HCT116 (cell line): ENCODE measurements at regions not wholly inside any gene's neighbourhood (a gene's known extent, or its start where the extent isn't known, plus 50 kb on each side); places are given as distances from the start of the nearest gene placed in this dataset.

Experiments
- ATAC-seq: fragments of 200-7000 bp; cut with Tn5 transposase; 2 replicates; pipeline ENCODE4 v1.9.1; 2020; ENCODE audit warnings: mild to moderate bottlenecking, moderate library complexity
- BruUV-seq: library from RNA; stranded (reverse); fragments of 400-500 nt; replicated peaks from 2 replicates; lab custom pipeline; 2021; lab: Mats Ljungman, UMichigan
- CTCF ChIA-PET: fragments of 300-600 bp; sonication (Branson Sonifier 250); formaldehyde crosslinking; loops from one replicate; lab custom pipeline; 2021; ENCODE audit warnings: antibody characterized with exemption; lab: Charles Lee
- POLR2A ChIA-PET: fragments of 300-600, 350-600 bp; sonication (Branson Sonifier 250); formaldehyde crosslinking; loops from one replicate; lab custom pipeline; 2021; ENCODE audit warnings: antibody characterized with exemption; lab: Charles Lee
- RAD21 ChIA-PET, 2 experiments: fragments of 300-600 bp; sonication (Branson Sonifier 250); formaldehyde crosslinking; loops; one replicate each; lab custom pipeline; 2023; ENCODE audit warnings: low total read pairs in 2 of 2; ENCODE audit not compliant: uncharacterized antibody in 2 of 2, unreplicated experiment in 2 of 2, low non-redundant PET in 1 of 2; lab: Charles Lee
- DNase-seq: peaks from one replicate; pipeline ENCODE4 v3.0.0-alpha.2; 2010; ENCODE audit warnings: low read depth, low spot score
- H2AFZ ChIP-seq: fragments of 200-600 bp; shearing (Covaris generic), sonication (generic); 2 replicates; pipeline ENCODE4 v1.6.1; 2017; ENCODE audit warnings: low read depth, mixed run types, mixed read lengths, antibody characterized with exemption, low read length; ENCODE audit not compliant: poor library complexity, severe bottlenecking
- H3K27ac ChIP-seq: 2 replicates; pipeline ENCODE4 v1.5.1; 2012; ENCODE audit warnings: low read depth, low read length
- H3K27me3 ChIP-seq: fragments of 200-600 bp; sonication (generic); 2 replicates; pipeline ENCODE4 v1.6.1; 2016; ENCODE audit warnings: mixed run types, low read length, mixed read lengths; ENCODE audit not compliant: insufficient read depth
- H3K36me3 ChIP-seq, 2 experiments: fragments of 200-500 bp in 1 of 2; fragments of 200-600 bp in 1 of 2; sonication (Bioruptor generic) in 1 of 2; sonication (generic) in 1 of 2; 2 replicates each; pipeline versions ENCODE4 v1.5.1 to v1.6.1; 2014 to 2016; ENCODE audit warnings: low read length in 2 of 2, inconsistent platforms in 1 of 2, mixed read lengths in 1 of 2, mixed run types in 1 of 2; ENCODE audit not compliant: insufficient read depth in 2 of 2, control insufficient read depth in 1 of 2
- H3K4me1 ChIP-seq, 2 experiments: fragments of 200-600 bp in 1 of 2; sonication (generic) in 1 of 2; 2 replicates each; pipeline versions ENCODE4 v1.5.1 to v1.6.1; 2012 to 2017; ENCODE audit warnings: low read length in 2 of 2, inconsistent platforms in 1 of 2, mild to moderate bottlenecking in 1 of 2, mixed read lengths in 1 of 2, mixed run types in 1 of 2, moderate library complexity in 1 of 2; ENCODE audit not compliant: insufficient read depth in 2 of 2, control insufficient read depth in 1 of 2
- H3K4me2 ChIP-seq: fragments of 200-600 bp; sonication (generic); 2 replicates; pipeline ENCODE4 v1.6.1; 2017; ENCODE audit warnings: mixed run types, low read length, mixed read lengths
- H3K4me3 ChIP-seq, 2 experiments: fragments of 200-600 bp in 1 of 2; sonication (generic) in 1 of 2; replicated peaks in 1 of 2; 2 replicates each; pipeline ENCODE4 v1.5.1; 2011 to 2016; ENCODE audit warnings: low read length in 2 of 2, control low read depth in 1 of 2, low read depth in 1 of 2, mild to moderate bottlenecking in 1 of 2, mixed read lengths in 1 of 2, mixed run types in 1 of 2
- H3K79me2 ChIP-seq: fragments of 200-600 bp; sonication (generic); 2 replicates; pipeline ENCODE4 v1.6.1; 2017; ENCODE audit warnings: mild to moderate bottlenecking, mixed run types, low read length, moderate library complexity, mixed read lengths; ENCODE audit not compliant: insufficient read depth
- H3K9ac ChIP-seq: fragments of 200-600 bp; sonication (generic); 2 replicates; pipeline ENCODE4 v1.6.1; 2016; ENCODE audit warnings: low read length, mixed read lengths
- H3K9me2 ChIP-seq: fragments of 200-600 bp; sonication (generic), shearing (Covaris generic); 2 replicates; pipeline ENCODE4 v1.6.1; 2017; ENCODE audit warnings: mixed run types, mild to moderate bottlenecking, moderate library complexity; ENCODE audit not compliant: insufficient read depth
- H3K9me3 ChIP-seq, 2 experiments: fragments of 200-500 bp in 1 of 2; fragments of 200-600 bp in 1 of 2; sonication (Bioruptor generic) in 1 of 2; sonication (generic) in 1 of 2; 2 replicates each; pipeline ENCODE4 v1.6.1; 2014 to 2017; ENCODE audit warnings: low read length in 2 of 2, mixed read lengths in 2 of 2, inconsistent platforms in 1 of 2, low read depth in 1 of 2, mild to moderate bottlenecking in 1 of 2, mixed run types in 1 of 2, moderate library complexity in 1 of 2; ENCODE audit not compliant: control insufficient read depth in 1 of 2, insufficient read depth in 1 of 2
- H4K20me1 ChIP-seq: fragments of 200-600 bp; sonication (generic), shearing (Covaris generic); 2 replicates; pipeline ENCODE4 v1.6.1; 2017; ENCODE audit warnings: mixed run types, mild to moderate bottlenecking, moderate library complexity; ENCODE audit not compliant: insufficient read depth
- ELF1 ChIP-seq: IDR thresholded peaks from 2 replicates; pipeline ENCODE4 v1.6.1; 2012; ENCODE audit warnings: low read depth, borderline replicate concordance
- EZH2 ChIP-seq: fragments of 200-600 bp; sonication (generic); IDR thresholded peaks from 2 replicates; pipeline ENCODE4 v1.6.1; 2017; ENCODE audit warnings: antibody characterized with exemption, mixed run types
- FOSL1 ChIP-seq: IDR thresholded peaks from 2 replicates; pipeline ENCODE4 v1.6.1; 2012; ENCODE audit warnings: low read depth
- POLR2A ChIP-seq: IDR thresholded peaks from 2 replicates; pipeline ENCODE4 v1.7.0; 2011; ENCODE audit warnings: borderline replicate concordance; ENCODE audit not compliant: insufficient read depth, insufficient read length; ENCODE audit errors: extremely low read depth
- RAD21 ChIP-seq: IDR thresholded peaks from 2 replicates; pipeline ENCODE4 v1.6.1; 2012; ENCODE audit warnings: low read depth, mild to moderate bottlenecking
- REST ChIP-seq: IDR thresholded peaks from 2 replicates; pipeline ENCODE4 v1.6.1; 2012; ENCODE audit warnings: low read depth
- SP1 ChIP-seq: IDR thresholded peaks from 2 replicates; pipeline ENCODE4 v1.6.1; 2012; ENCODE audit warnings: low read depth
- SRF ChIP-seq: IDR thresholded peaks from 2 replicates; pipeline ENCODE4 v1.6.1; 2012; ENCODE audit warnings: low read depth
- YY1 ChIP-seq: IDR thresholded peaks from 2 replicates; pipeline ENCODE4 v1.6.1; 2011; ENCODE audit warnings: low read length, low read depth, moderate library complexity, mild to moderate bottlenecking; ENCODE audit not compliant: insufficient replicate concordance; ENCODE audit errors: extremely low read depth
- ZFX ChIP-seq: fragments of 450-650 bp; IDR thresholded peaks from 2 replicates; pipeline ENCODE4 v1.6.1; 2017
- intact Hi-C: fragments of 100-400 bp; cut with micrococcal nuclease; formaldehyde crosslinking; loops from 2 replicates; pipeline ENCODE4 v1.10.0; 2022
- TF ChIP-seq, protein P1 (sequence below), 3 experiments: fragments of 200-600 bp in 1 of 3; sonication (generic) in 1 of 3; IDR thresholded peaks in 2 of 3; conservative IDR thresholded peaks in 1 of 3; 2 replicates each; pipeline ENCODE4 v1.5.1; 2012 to 2017; ENCODE audit warnings: low read depth in 2 of 3, low read length in 2 of 3, antibody characterized with exemption in 1 of 3, borderline replicate concordance in 1 of 3, control low read depth in 1 of 3, mild to moderate bottlenecking in 1 of 3, mixed read lengths in 1 of 3, mixed run types in 1 of 3, moderate library complexity in 1 of 3; ENCODE audit not compliant: insufficient read depth in 1 of 3

DNA sequence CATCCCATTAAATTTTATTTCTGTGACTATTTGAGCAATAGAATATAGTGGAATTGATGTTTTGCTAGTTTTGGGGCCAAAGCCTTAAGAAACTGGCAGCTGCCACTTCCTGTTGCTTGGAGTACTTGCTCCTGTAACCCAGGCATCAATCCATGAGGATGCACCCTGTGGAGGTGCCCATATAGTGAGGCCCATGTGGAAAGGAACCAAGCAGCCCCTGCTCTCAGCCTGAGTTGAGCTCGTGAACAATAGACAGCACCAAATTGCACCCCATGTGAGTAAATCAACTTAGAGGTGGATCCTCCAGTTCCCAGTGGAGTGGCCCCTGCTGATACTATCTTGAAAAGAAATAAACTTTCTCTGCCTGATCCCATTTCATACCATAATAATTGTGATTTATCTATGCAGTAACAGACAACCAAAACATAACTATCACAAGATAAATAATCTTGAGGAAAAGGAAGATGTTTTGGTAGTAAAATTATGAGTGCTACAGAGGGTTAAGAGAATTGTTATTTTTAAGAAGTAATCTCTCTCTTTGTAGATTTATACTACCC is 481.9 kb downstream of the TBC1D32 start:
- no peak for DNase-seq
- ChIA-PET RAD21 (no interaction called here), CTCF (no interaction called here)

More for the DNA sequence above, 481.9 kb downstream of the TBC1D32 start:
- no peaks in the 10 kb centered on the region for H3K9me2 ChIP-seq
- TF ChIP-seq SRF (no peak), ZFX (no peak), FOSL1 (no peak), POLR2A (no peak), EZH2 (no peak), ELF1 (no peak), REST (no peak), YY1 (no peak), RAD21 (no peak), SP1 (no peak)
- TF ChIP-seq, protein P1, sequence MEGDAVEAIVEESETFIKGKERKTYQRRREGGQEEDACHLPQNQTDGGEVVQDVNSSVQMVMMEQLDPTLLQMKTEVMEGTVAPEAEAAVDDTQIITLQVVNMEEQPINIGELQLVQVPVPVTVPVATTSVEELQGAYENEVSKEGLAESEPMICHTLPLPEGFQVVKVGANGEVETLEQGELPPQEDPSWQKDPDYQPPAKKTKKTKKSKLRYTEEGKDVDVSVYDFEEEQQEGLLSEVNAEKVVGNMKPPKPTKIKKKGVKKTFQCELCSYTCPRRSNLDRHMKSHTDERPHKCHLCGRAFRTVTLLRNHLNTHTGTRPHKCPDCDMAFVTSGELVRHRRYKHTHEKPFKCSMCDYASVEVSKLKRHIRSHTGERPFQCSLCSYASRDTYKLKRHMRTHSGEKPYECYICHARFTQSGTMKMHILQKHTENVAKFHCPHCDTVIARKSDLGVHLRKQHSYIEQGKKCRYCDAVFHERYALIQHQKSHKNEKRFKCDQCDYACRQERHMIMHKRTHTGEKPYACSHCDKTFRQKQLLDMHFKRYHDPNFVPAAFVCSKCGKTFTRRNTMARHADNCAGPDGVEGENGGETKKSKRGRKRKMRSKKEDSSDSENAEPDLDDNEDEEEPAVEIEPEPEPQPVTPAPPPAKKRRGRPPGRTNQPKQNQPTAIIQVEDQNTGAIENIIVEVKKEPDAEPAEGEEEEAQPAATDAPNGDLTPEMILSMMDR (IDR thresholded peaks at IDR 0.05 in 2 of 3, conservative IDR thresholded peaks at IDR 0.05 in 1 of 3; ENCODE audit: borderline replicate concordance in 1 of 3, insufficient read depth in 1 of 3, low read depth in 2 of 3, low read length in 2 of 3), result no peak
- no peaks in the 10 kb centered on the region for H3K27me3 ChIP-seq
- no peaks in the 10 kb centered on the region for H4K20me1 ChIP-seq
- H3K4me2 ChIP-seq, result no peak overlapping the region
- H3K79me2 ChIP-seq, result no peaks in the 10 kb centered on the region
- intact Hi-C loops, result no loop called here
- no peak overlapping the region for H3K4me3 ChIP-seq
- H3K4me1 ChIP-seq, result no peaks in the 10 kb centered on the region
- no peak overlapping the region for H3K27ac ChIP-seq
- no peaks in the 10 kb centered on the region for H3K36me3 ChIP-seq
- no peaks in the 10 kb centered on the region for H3K9me3 ChIP-seq
- POLR2A ChIA-PET, result no interaction called here
- H3K9ac ChIP-seq, result no peak overlapping the region
- no peak overlapping the region for H2AFZ ChIP-seq
- no TSS peak for BruUV-seq
- ATAC-seq, result no peak
